ENCODE measurements at regions not wholly inside any gene's neighbourhood (a gene's known extent, or its start where the extent isn't known, plus 50 kb on each side); places are given as distances from the start of the nearest gene placed in this dataset.

- ChIA-PET POLR2A (ENCODE audit: low non-redundant PET) (no interaction called here), CTCF (no interaction called here)
- no TSS peak for BruUV-seq (replicated peaks)
- H3K4me1 ChIP-seq (ENCODE audit: insufficient read depth, low read length, poor library complexity, severe bottlenecking), result peaks cover 35% of the 10 kb centered on the region
- no peak for DNase-seq (ENCODE audit: low spot score)
- H3K27me3 ChIP-seq (replicated peaks; ENCODE audit: insufficient read depth, low read depth, low read length, poor library complexity), result no peaks in the 10 kb centered on the region
- H3K9me3 ChIP-seq (ENCODE audit: low read depth, low read length, poor library complexity, severe bottlenecking), result peaks cover 2% of the 10 kb centered on the region
- no peak for TF ChIP-seq CTCF (conservative IDR thresholded peaks at IDR 0.05; ENCODE audit: low read depth, low read length)
- no peak for TF ChIP-seq EZH2 (IDR thresholded peaks at IDR 0.05; ENCODE audit: borderline replicate concordance, low read depth, low read length, poor library complexity, severe bottlenecking)
- H3K27ac ChIP-seq (ENCODE audit: low read depth, low read length, poor library complexity, severe bottlenecking), result no peak overlapping the region
- H3K36me3 ChIP-seq (ENCODE audit: insufficient read depth, low read length, poor library complexity, severe bottlenecking), result no peaks in the 10 kb centered on the region
- intact Hi-C loops (cut with micrococcal nuclease; ENCODE audit: unreplicated experiment), result loop anchor here (5.0 kb wide), 1 partner anchor 105 kb away; no protein-coding TSS in a partner anchor
- H3K4me3 ChIP-seq (ENCODE audit: low read depth, low read length, poor library complexity, severe bottlenecking), result no peak overlapping the region
Measured at GRCh38 chr6:139941826-139942225, 567.4 kb upstream of the CITED2 start.

- POLR2A ChIA-PET (ENCODE audit: low non-redundant PET), result no interaction called here
- peaks cover 35% of the 10 kb centered on the region for H3K4me1 ChIP-seq (ENCODE audit: insufficient read depth, low read length, poor library complexity, severe bottlenecking)
- CTCF ChIA-PET, result no interaction called here
- H3K9me3 ChIP-seq (ENCODE audit: low read depth, low read length, poor library complexity, severe bottlenecking), result no peaks in the 10 kb centered on the region
- H3K4me3 ChIP-seq (ENCODE audit: low read depth, low read length, poor library complexity, severe bottlenecking), result no peak overlapping the region
- H3K27ac ChIP-seq (ENCODE audit: low read depth, low read length, poor library complexity, severe bottlenecking), result no peak overlapping the region
- BruUV-seq (replicated peaks), result no TSS peak
- no peaks in the 10 kb centered on the region for H3K36me3 ChIP-seq (ENCODE audit: insufficient read depth, low read length, poor library complexity, severe bottlenecking)
- TF ChIP-seq CTCF (conservative IDR thresholded peaks at IDR 0.05; ENCODE audit: low read depth, low read length), result no peak
- TF ChIP-seq EZH2 (IDR thresholded peaks at IDR 0.05; ENCODE audit: borderline replicate concordance, low read depth, low read length, poor library complexity, severe bottlenecking), result no peak
- no peak for DNase-seq (ENCODE audit: low spot score)
- intact Hi-C loops (cut with micrococcal nuclease; ENCODE audit: unreplicated experiment), result loop anchor here (5.0 kb wide), 1 partner anchor 106 kb away; no protein-coding TSS in a partner anchor
- no peaks in the 10 kb centered on the region for H3K27me3 ChIP-seq (replicated peaks; ENCODE audit: insufficient read depth, low read depth, low read length, poor library complexity)
Measured at GRCh38 chr6:139940741-139941729, 566.6 kb upstream of the CITED2 start.

GRCh38 chr6:139939189-139939979 lies 564.9 kb upstream of the CITED2 start:
- ChIA-PET CTCF (interaction anchor here (0.6 kb wide), 1 partner anchor 1715 kb away, joined by 4 read pairs; no protein-coding TSS in a partner anchor), POLR2A (ENCODE audit: low non-redundant PET) (no interaction called here)
- TF ChIP-seq EZH2 (IDR thresholded peaks at IDR 0.05; ENCODE audit: borderline replicate concordance, low read depth, low read length, poor library complexity, severe bottlenecking) (no peak), CTCF (conservative IDR thresholded peaks at IDR 0.05; ENCODE audit: low read depth, low read length) (no peak)
- Histone ChIP-seq H3K9me3 (ENCODE audit: low read depth, low read length, poor library complexity, severe bottlenecking) (no peaks in the 10 kb centered on the region), H3K4me3 (ENCODE audit: low read depth, low read length, poor library complexity, severe bottlenecking) (no peak overlapping the region), H3K27ac (ENCODE audit: low read depth, low read length, poor library complexity, severe bottlenecking) (no peak overlapping the region), H3K27me3 (replicated peaks; ENCODE audit: insufficient read depth, low read depth, low read length, poor library complexity) (no peaks in the 10 kb centered on the region), H3K36me3 (ENCODE audit: insufficient read depth, low read length, poor library complexity, severe bottlenecking) (no peaks in the 10 kb centered on the region), H3K4me1 (ENCODE audit: insufficient read depth, low read length, poor library complexity, severe bottlenecking) (peaks cover 27% of the 10 kb centered on the region)
- intact Hi-C loops (cut with micrococcal nuclease; ENCODE audit: unreplicated experiment), result no loop called here
- peak; percentile 41 for DNase-seq (ENCODE audit: low spot score)
- BruUV-seq (replicated peaks), result no TSS peak

All from A673 (cell line).